Nephron (organoid): ENCODE measurements at regions not wholly inside any gene's neighbourhood (a gene's known extent, or its start where the extent isn't known, plus 50 kb on each side); places are given as distances from the start of the nearest gene placed in this dataset.

Experiments used
- H3K27ac Mint-ChIP-seq, 3 experiments: 2 replicates each; pipeline ENCODE4 v1.8.0; 2020; ENCODE audit warnings: mixed read lengths in 3 of 3, mild to moderate bottlenecking in 2 of 3, moderate library complexity in 1 of 3
- H3K27me3 Mint-ChIP-seq: 2 replicates; pipeline ENCODE4 v1.8.0; 2021; ENCODE audit warnings: low read depth, mild to moderate bottlenecking, moderate library complexity, mixed read lengths
- H3K36me3 Mint-ChIP-seq: 2 replicates; pipeline ENCODE4 v1.8.0; 2020; ENCODE audit warnings: low read depth, mixed read lengths
- H3K4me1 Mint-ChIP-seq: 2 replicates; pipeline ENCODE4 v1.8.0; 2020; ENCODE audit warnings: mixed read lengths
- H3K4me3 Mint-ChIP-seq, 3 experiments: 2 replicates each; pipeline ENCODE4 v1.8.0; 2020; ENCODE audit warnings: mild to moderate bottlenecking in 3 of 3, mixed read lengths in 3 of 3, moderate library complexity in 2 of 3
- H3K9me3 Mint-ChIP-seq: 2 replicates; pipeline ENCODE4 v1.8.0; 2020; ENCODE audit warnings: mixed read lengths
- CTCF ChIP-seq, 3 experiments: fragments of 200-600 bp; sonication (generic); IDR thresholded peaks; one replicate each; pipeline ENCODE4 v1.5.0; 2021; ENCODE audit warnings: antibody characterized with exemption in 3 of 3; ENCODE audit not compliant: unreplicated experiment in 3 of 3

- H3K36me3 Mint-ChIP-seq: no peaks in the 10 kb centered on the region
- TF ChIP-seq CTCF (IDR thresholded peaks at IDR 0.05; ENCODE audit: unreplicated experiment in 3 of 3): no peak
- H3K27me3 Mint-ChIP-seq: no peaks in the 10 kb centered on the region
- H3K4me1 Mint-ChIP-seq: peaks cover 38% of the 10 kb centered on the region
- H3K9me3 Mint-ChIP-seq: peaks cover 5% of the 10 kb centered on the region
- H3K4me3 Mint-ChIP-seq: no peak overlapping the region
- peak overlapping the region in 1 of 3 experiments; percentile 82 for H3K27ac Mint-ChIP-seq
These were observed 375.0 kb downstream of the ETS1 start for GRCh38 chr11:128212324-128212723.

GRCh38 chr11:128210148-128210940 lies 377.0 kb downstream of the ETS1 start:
- no peaks in the 10 kb centered on the region for H3K36me3 Mint-ChIP-seq
- no peak overlapping the region for H3K4me3 Mint-ChIP-seq
- H3K27me3 Mint-ChIP-seq: no peaks in the 10 kb centered on the region
- TF ChIP-seq CTCF (IDR thresholded peaks at IDR 0.05; ENCODE audit: unreplicated experiment in 3 of 3): no peak
- H3K9me3 Mint-ChIP-seq: peaks cover 5% of the 10 kb centered on the region
- peaks cover 38% of the 10 kb centered on the region for H3K4me1 Mint-ChIP-seq
- H3K27ac Mint-ChIP-seq: peak overlapping the region; percentile 82 to 89 (median 87)

GRCh38 chr11:128209138-128209435 lies 378.3 kb downstream of the ETS1 start:
- Mint-ChIP-seq H3K27ac (peak overlapping the region; percentile 81 to 93 (median 84)), H3K4me1 (peaks cover 38% of the 10 kb centered on the region), H3K36me3 (no peaks in the 10 kb centered on the region), H3K9me3 (peaks cover 8% of the 10 kb centered on the region), H3K4me3 (no peak overlapping the region), H3K27me3 (no peaks in the 10 kb centered on the region)
- no peak for TF ChIP-seq CTCF (IDR thresholded peaks at IDR 0.05; ENCODE audit: unreplicated experiment in 3 of 3)

- no peaks in the 10 kb centered on the region for H3K27me3 Mint-ChIP-seq
- H3K27ac Mint-ChIP-seq: peak overlapping the region; percentile 81 to 93 (median 84)
- H3K36me3 Mint-ChIP-seq: no peaks in the 10 kb centered on the region
- TF ChIP-seq CTCF (IDR thresholded peaks at IDR 0.05; ENCODE audit: unreplicated experiment in 3 of 3): no peak
- H3K4me1 Mint-ChIP-seq: peaks cover 38% of the 10 kb centered on the region
- H3K4me3 Mint-ChIP-seq: peak overlapping the region in 1 of 3 experiments; percentile 6
- H3K9me3 Mint-ChIP-seq: peaks cover 8% of the 10 kb centered on the region
These were observed 378.8 kb downstream of the ETS1 start for GRCh38 chr11:128208329-128209137.

- H3K4me1 Mint-ChIP-seq: peaks cover 38% of the 10 kb centered on the region
- H3K36me3 Mint-ChIP-seq: no peaks in the 10 kb centered on the region
- TF ChIP-seq CTCF (IDR thresholded peaks at IDR 0.05; ENCODE audit: unreplicated experiment in 3 of 3): no peak
- H3K27me3 Mint-ChIP-seq: no peaks in the 10 kb centered on the region
- H3K9me3 Mint-ChIP-seq: peaks cover 8% of the 10 kb centered on the region
- H3K4me3 Mint-ChIP-seq: no peak overlapping the region
- H3K27ac Mint-ChIP-seq: peak overlapping the region; percentile 81 to 93 (median 84)
These were observed 379.5 kb downstream of the ETS1 start for GRCh38 chr11:128207861-128208321.
